SU-DHL-6 (cell line): ENCODE measurements at regions not wholly inside any gene's neighbourhood (a gene's known extent, or its start where the extent isn't known, plus 50 kb on each side); places are given as distances from the start of the nearest gene placed in this dataset.

ENCODE experiments used
- H2AFZ ChIP-seq: fragments of 200-600 bp; sonication (generic); 2 replicates; pipeline ENCODE4 v1.6.1; 2014; ENCODE audit warnings: low read depth, mild to moderate bottlenecking, moderate library complexity, mixed read lengths, antibody characterized with exemption, low read length; ENCODE audit not compliant: severe bottlenecking
- H3F3A ChIP-seq: fragments of 200-600 bp; shearing (Covaris generic); 2 replicates; pipeline ENCODE4 v1.6.0; 2016; ENCODE audit warnings: antibody characterized with exemption, mild to moderate bottlenecking; ENCODE audit not compliant: insufficient read depth
- H3K27ac ChIP-seq: fragments of 200-600 bp; sonication (generic); 2 replicates; pipeline ENCODE4 v1.5.1; 2016; ENCODE audit warnings: low read depth, mild to moderate bottlenecking, low read length, moderate library complexity, mixed read lengths
- H3K27me3 ChIP-seq: fragments of 200-600 bp; sonication (generic), shearing (Covaris generic); 2 replicates; pipeline ENCODE4 v1.6.0; 2014; ENCODE audit warnings: mild to moderate bottlenecking, low read length
- H3K36me3 ChIP-seq: fragments of 200-600 bp; sonication (generic); 2 replicates; pipeline ENCODE4 v1.6.1; 2014; ENCODE audit warnings: mild to moderate bottlenecking, low read length, mixed read lengths
- H3K4me2 ChIP-seq: fragments of 300-600, 200-600 bp; shearing (Covaris generic), sonication (generic); 2 replicates; pipeline ENCODE4 v1.6.0; 2014; ENCODE audit warnings: low read length, low read depth, mild to moderate bottlenecking; ENCODE audit not compliant: poor library complexity, severe bottlenecking
- H3K4me3 ChIP-seq: fragments of 200-600 bp; sonication (generic); 2 replicates; pipeline ENCODE4 v1.5.1; 2014; ENCODE audit warnings: antibody characterized with exemption, low read length, mild to moderate bottlenecking, mixed read lengths; ENCODE audit not compliant: insufficient read depth, poor library complexity, severe bottlenecking
- H3K79me2 ChIP-seq: fragments of 200-600 bp; sonication (generic); 2 replicates; pipeline ENCODE4 v1.6.1; 2014; ENCODE audit warnings: mild to moderate bottlenecking, low read length, moderate library complexity; ENCODE audit not compliant: insufficient read depth
- H3K9ac ChIP-seq: fragments of 200-600 bp; sonication (generic); 2 replicates; pipeline ENCODE4 v1.7.0; 2014; ENCODE audit warnings: mild to moderate bottlenecking, low read length
- H3K9me2 ChIP-seq: fragments of 200-600 bp; sonication (generic); replicated peaks from 2 replicates; pipeline ENCODE4 v1.6.1; 2014; ENCODE audit warnings: low read length; ENCODE audit not compliant: insufficient read depth
- H3K9me3 ChIP-seq: fragments of 200-600 bp; sonication (generic); 2 replicates; pipeline ENCODE4 v1.6.1; 2014; ENCODE audit warnings: low read length, mixed read lengths; ENCODE audit not compliant: insufficient read depth
- H4K20me1 ChIP-seq: fragments of 200-600 bp; sonication (generic); 2 replicates; pipeline ENCODE4 v1.6.1; 2014; ENCODE audit warnings: low read depth, mild to moderate bottlenecking, antibody characterized with exemption, low read length, moderate library complexity, mixed read lengths
- CTCF ChIP-seq: fragments of 200-600 bp; sonication (generic); IDR thresholded peaks from one replicate; pipeline ENCODE4 v1.5.1; 2017; ENCODE audit warnings: antibody characterized with exemption, mild to moderate bottlenecking, low read length, moderate library complexity; ENCODE audit not compliant: insufficient read depth, poor library complexity, severe bottlenecking
- EZH2phosphoT487 ChIP-seq: fragments of 200-600 bp; sonication (generic), shearing (Covaris generic); conservative IDR thresholded peaks from 2 replicates; pipeline ENCODE4 v1.6.1; 2018; ENCODE audit warnings: mild to moderate bottlenecking, antibody characterized with exemption, low read length, moderate library complexity, mixed read lengths

- Histone ChIP-seq H4K20me1 (no peaks in the 10 kb centered on the region), H3K9me2 (no peaks in the 10 kb centered on the region), H3K9ac (no peak overlapping the region), H3K9me3 (no peaks in the 10 kb centered on the region), H3K36me3 (no peaks in the 10 kb centered on the region), H3K27ac (no peak overlapping the region), H3K4me3 (no peak overlapping the region), H3K79me2 (no peaks in the 10 kb centered on the region), H3K4me2 (no peak overlapping the region), H3F3A (no peaks in the 10 kb centered on the region), H3K27me3 (no peaks in the 10 kb centered on the region), H2AFZ (no peak overlapping the region)
- TF ChIP-seq CTCF (no peak), EZH2phosphoT487 (no peak)
Observed at GRCh38 chr4:36502350-36502749, 220.9 kb downstream of the DTHD1 start.

DNA sequence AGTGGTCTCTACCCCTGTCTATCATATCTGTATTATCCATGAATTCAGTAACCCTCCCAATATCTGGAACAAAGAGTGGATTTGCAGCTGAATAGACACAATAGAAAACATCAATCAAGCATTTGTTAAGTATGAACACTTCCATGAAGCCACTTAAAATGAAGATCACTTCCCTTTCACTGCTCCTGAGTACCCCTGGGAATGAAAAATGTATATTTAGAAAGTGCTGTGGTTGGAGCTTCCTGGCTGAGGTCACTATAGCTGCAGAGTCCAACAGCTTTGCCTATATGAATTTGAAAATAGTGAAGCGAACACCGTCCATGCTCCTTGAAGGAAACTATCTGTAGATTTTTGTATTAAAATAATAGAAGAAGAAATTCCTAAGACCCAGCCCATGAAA, 227.0 kb downstream of the DTHD1 start:
- no peaks in the 10 kb centered on the region for H3K9me3 ChIP-seq
- no peaks in the 10 kb centered on the region for H4K20me1 ChIP-seq
- no peak overlapping the region for H3K27ac ChIP-seq
- no peak overlapping the region for H3K4me3 ChIP-seq
- no peaks in the 10 kb centered on the region for H3K79me2 ChIP-seq
- H3K9ac ChIP-seq: no peak overlapping the region
- H3F3A ChIP-seq: no peaks in the 10 kb centered on the region
- H3K9me2 ChIP-seq: no peaks in the 10 kb centered on the region
- no peak overlapping the region for H2AFZ ChIP-seq
- no peaks in the 10 kb centered on the region for H3K27me3 ChIP-seq
- no peak overlapping the region for H3K4me2 ChIP-seq
- TF ChIP-seq CTCF: no peak
- no peak for TF ChIP-seq EZH2phosphoT487
- H3K36me3 ChIP-seq: no peaks in the 10 kb centered on the region

GRCh38 chr4:36509845-36510244, 228.4 kb downstream of the DTHD1 start:
- Histone ChIP-seq H3K9me2 (no peaks in the 10 kb centered on the region), H3K9ac (no peak overlapping the region), H2AFZ (no peak overlapping the region), H3K79me2 (no peaks in the 10 kb centered on the region), H3K27me3 (no peaks in the 10 kb centered on the region), H3K9me3 (no peaks in the 10 kb centered on the region), H3K4me2 (no peak overlapping the region), H3K27ac (no peak overlapping the region), H3K36me3 (no peaks in the 10 kb centered on the region), H3K4me3 (no peak overlapping the region), H3F3A (no peaks in the 10 kb centered on the region), H4K20me1 (no peaks in the 10 kb centered on the region)
- TF ChIP-seq CTCF (no peak), EZH2phosphoT487 (no peak)

DNA sequence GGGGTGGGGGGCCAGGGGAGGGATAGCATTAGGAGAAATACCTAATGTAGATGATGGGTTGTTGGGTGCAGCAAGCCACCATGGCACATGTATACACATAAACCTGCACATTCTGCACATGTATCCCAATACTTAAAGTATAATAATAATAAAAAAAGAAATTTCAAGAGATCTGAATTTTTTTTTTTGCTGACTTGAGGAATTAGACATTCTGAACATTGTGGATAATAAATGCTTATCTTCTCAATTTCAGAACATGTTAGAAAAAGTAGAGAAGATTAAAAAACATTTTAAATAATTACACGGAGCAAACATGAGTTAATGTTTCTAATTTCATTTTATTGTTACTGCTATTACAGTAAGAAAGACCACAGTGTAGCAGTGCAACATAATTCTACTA, 230.4 kb downstream of the DTHD1 start:
- Histone ChIP-seq H4K20me1 (no peaks in the 10 kb centered on the region), H3K79me2 (no peaks in the 10 kb centered on the region), H3K9me2 (no peaks in the 10 kb centered on the region), H3K27me3 (no peaks in the 10 kb centered on the region), H3K4me2 (no peak overlapping the region), H3K36me3 (no peaks in the 10 kb centered on the region), H3K9me3 (no peaks in the 10 kb centered on the region), H3K27ac (no peak overlapping the region), H3K9ac (no peak overlapping the region), H3F3A (no peaks in the 10 kb centered on the region), H3K4me3 (no peak overlapping the region), H2AFZ (no peak overlapping the region)
- no peak for TF ChIP-seq EZH2phosphoT487
